ENCODE measurements at regions not wholly inside any gene's neighbourhood (a gene's known extent, or its start where the extent isn't known, plus 50 kb on each side); places are given as distances from the start of the nearest gene placed in this dataset.
A peak's percentile ranks its signal among the peaks of the same experiment; 100 is the strongest.
"Not testable (repeated sequence)": the region's sequence is repeated elsewhere in the genome, so short reads cannot be mapped to it uniquely, and the experiment has no call there.

DNA sequence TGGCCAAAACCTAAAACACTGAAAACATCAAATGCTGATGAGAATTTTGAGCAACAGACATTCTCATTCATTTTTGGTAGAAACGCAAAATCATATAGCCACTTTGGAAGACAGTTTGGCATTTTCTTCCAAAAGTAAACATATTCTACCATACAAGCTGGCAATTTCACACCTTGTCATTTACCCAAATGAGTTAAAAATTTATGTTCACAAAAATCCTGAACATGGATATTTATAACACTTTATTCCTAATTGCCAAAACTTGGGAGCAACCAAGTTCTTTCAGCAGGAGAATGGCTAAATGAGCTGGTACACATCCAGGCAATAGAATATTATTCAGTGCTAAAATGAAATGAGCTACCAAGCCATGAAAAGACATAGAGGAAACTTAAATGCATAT is 1270.1 kb upstream of the ACO1 start:
- FAIRE-seq: no peak

GRCh38 chr9:31119890-31120454 is 1264.5 kb upstream of the ACO1 start:
- FAIRE-seq: no peak

More for the DNA sequence above, 1270.1 kb upstream of the ACO1 start:
- DNase-seq (ENCODE audit: low spot score): no peak

GRCh38 chr9:31124389-31124788 is 1260.1 kb upstream of the ACO1 start:
- FAIRE-seq (no peak), DNase-seq (ENCODE audit: low spot score) (no peak)

More at GRCh38 chr9:31119890-31120454, 1264.5 kb upstream of the ACO1 start:
- peak; percentile 9 for DNase-seq (ENCODE audit: low spot score)

GRCh38 chr9:31135567-31135966 is 1248.9 kb upstream of the ACO1 start:
- FAIRE-seq (peak; percentile 48), DNase-seq (ENCODE audit: low spot score) (no peak)

- peak; percentile 10 for DNase-seq (ENCODE audit: low spot score)
- FAIRE-seq: no peak
Measured at GRCh38 chr9:31136524-31136923, 1247.9 kb upstream of the ACO1 start.

DNA sequence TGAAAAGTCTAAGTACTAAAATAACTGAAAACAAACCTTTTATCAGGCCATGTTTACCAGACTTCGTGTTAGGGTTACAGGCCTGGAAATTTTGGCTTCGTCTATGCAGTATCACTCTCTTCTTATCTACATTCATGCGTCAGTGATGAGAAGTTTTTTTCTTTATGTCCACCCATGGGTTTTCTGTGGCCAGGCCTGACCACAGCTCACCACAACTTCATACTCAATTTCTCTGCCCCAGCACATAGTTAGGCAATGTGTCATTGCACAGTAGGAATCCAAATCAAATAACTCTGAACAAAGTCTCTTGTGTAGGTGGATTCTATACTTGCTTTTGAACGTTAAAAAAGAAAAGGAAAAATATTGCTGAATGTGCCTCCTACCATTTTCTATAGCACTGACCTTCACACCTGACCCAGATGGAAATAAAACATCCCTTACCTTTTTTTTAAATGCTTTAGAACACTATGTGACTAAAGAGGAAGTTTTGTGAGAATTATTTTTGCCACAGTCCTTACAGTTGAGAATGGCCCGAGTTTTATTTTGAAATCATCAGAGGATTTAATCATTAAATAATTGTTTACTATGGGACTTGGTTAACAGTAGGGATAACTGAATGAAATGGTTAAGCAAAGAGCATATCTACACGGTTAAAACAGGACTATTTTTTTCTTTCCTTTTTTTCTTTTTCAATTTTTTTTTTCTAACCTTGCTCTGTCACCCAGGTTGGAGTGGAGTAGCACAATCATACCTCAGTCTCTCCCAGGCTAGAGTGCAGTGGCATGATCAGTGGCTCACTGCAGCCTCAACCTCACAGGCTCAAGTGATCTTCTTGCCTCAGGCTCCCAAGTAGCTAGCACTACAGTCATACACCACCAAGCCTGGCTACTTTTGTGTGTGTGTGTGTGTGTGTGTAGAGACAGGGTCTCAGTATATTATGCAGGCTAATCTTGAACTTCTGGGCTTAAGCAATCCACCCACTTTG is 1247.0 kb upstream of the ACO1 start:
- peak; percentile 95 for DNase-seq (ENCODE audit: low spot score)
- peak; percentile 99 for FAIRE-seq

DNA sequence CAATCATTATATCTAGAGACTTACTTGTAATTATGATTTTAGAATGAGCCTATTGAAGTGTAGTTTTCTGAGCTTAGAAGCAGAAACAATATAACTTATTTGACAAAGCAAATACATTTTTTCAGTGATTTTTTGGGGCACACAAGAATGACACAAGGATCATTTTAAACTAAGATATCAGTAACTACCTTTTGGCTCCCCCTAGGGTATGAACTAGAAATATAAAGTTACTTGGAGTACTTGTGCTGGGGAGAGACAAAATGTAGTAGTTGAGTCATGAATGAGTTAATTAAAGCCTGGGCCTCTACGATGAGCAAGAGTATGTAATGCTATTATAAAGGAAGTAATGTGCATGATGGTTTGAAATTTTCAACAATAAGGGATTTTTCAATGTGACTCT is 1244.1 kb upstream of the ACO1 start:
- DNase-seq (ENCODE audit: low spot score) (peak; percentile 34), FAIRE-seq (peak; percentile 66)

- DNase-seq (ENCODE audit: low spot score) (no peak), FAIRE-seq (no peak)
Measured at GRCh38 chr9:31142456-31142855, 1242.0 kb upstream of the ACO1 start.

GRCh38 chr9:31144614-31145013 is 1239.8 kb upstream of the ACO1 start:
- DNase-seq (ENCODE audit: low spot score) (no peak), FAIRE-seq (no peak)

DNA sequence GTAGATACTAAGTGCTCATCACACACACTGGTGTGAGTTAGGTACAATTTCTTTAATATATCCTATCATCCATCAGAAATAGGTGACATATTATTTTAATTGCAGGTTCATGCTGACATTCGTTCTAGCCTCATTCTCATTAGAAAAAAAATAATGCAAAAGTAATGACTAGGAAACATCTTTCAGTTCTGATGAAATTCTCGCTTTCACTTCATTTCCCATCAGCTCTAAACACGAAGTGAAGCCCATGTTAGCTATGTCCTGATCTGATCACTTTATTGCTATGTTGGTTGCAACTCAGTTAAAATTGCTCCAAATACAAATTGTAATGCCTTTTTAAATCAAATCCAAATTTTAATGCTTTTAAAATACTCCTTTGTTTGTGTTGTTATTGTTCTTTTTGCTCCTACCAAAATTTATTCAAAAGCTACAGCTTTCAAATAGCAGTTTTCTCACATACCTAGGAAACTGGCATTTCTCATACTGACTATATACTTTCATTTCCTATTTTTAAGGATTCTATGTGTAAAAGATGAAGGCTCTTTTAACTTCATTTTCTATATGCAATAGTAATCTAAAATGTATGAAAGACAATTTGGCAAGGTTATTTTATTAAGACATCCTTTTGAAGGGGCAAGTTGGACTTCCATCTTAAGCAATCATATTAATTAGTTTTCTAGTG is 1237.8 kb upstream of the ACO1 start:
- no peak for DNase-seq (ENCODE audit: low spot score)
- FAIRE-seq: no peak

GRCh38 chr9:31153250-31153840 is 1231.1 kb upstream of the ACO1 start:
- DNase-seq (ENCODE audit: low spot score) (no peak), FAIRE-seq (no peak)

DNA sequence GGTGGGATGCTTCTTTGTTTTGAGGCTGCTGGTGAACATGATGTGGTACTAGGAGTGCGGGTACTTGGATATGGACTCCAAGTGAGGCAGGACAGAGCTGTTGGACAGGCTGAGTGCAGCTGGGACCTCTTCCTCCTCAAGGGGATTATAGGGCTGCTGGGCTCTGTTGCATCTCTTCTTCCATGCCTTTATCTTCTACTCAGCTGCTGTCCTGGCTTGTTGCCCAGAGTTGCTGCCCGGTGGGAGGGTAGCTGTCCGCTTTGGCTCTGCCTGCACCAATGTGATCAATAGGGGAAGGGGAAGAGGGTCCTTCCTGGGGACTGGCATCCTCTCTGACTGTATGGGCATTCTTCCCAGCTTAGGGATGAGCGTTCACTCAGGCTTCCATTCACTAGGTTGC is 1217.9 kb upstream of the ACO1 start:
- DNase-seq (ENCODE audit: low spot score) (no peak), FAIRE-seq (no peak)

DNA sequence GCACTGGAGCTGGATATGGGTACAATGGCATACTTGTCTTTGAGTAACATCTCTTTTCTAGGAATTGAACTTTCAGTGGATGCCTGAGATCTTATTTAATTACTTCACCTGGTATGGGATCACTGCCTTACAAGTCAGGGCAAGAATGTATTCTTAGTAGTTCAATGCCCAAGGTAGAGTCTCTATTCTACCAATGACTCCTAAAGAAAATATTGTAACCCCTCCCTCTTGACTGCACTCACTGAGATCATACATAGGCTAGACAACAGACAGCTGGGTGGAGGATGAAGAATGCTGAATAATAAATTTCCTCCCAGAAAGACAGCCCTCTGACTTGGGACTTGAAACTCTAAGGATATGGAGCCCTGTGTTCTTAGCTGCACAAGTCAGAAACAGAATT is 1216.3 kb upstream of the ACO1 start:
- FAIRE-seq (no peak), DNase-seq (ENCODE audit: low spot score) (no peak)

- DNase-seq (ENCODE audit: low spot score) (no peak), FAIRE-seq (no peak)
Measured at GRCh38 chr9:31174681-31175080, 1209.8 kb upstream of the ACO1 start.

- no peak for FAIRE-seq
- no peak for DNase-seq (ENCODE audit: low spot score)
Measured at GRCh38 chr9:31183866-31184265, 1200.6 kb upstream of the ACO1 start.

GRCh38 chr9:31185831-31186230 is 1198.6 kb upstream of the ACO1 start:
- FAIRE-seq (no peak), DNase-seq (ENCODE audit: low spot score) (no peak)

- no peak for FAIRE-seq
Measured at GRCh38 chr9:31188496-31188895, 1195.9 kb upstream of the ACO1 start.

DNA sequence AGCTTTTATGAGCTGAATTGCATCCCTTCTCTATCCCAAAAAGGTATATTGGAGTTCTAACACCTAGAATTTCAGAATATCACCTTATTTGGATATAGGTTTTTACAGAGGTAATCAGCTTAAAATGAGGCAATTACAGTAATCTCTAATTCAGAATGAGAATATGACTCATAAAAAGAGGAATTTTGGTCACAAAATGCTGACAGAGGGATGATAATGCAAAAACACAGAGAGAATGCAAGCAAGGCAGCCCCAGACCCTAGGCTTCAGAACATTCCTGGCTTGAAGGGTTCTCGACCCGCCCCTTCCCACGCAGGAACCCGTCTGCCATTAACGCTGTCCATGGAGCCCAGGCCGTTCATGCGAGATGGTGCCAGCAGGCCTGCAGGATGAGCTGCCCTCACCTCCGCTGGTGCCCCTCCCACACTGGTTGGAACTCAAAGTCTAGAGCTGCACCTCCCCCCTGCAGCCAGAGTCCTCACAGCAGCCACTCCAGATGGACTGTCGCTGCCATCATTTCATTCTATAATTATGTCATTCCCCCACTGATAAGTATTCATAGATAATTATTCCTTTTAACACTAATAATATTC is 1173.4 kb upstream of the ACO1 start:
- FAIRE-seq (no peak), DNase-seq (ENCODE audit: low spot score) (no peak)

More at GRCh38 chr9:31188496-31188895, 1195.9 kb upstream of the ACO1 start:
- DNase-seq (ENCODE audit: low spot score): no peak

GRCh38 chr9:31229976-31230375 is 1154.5 kb upstream of the ACO1 start:
- FAIRE-seq; DNase-seq (ENCODE audit: low spot score): not testable (repeated sequence)

GRCh38 chr9:31232485-31232884 is 1152.0 kb upstream of the ACO1 start:
- FAIRE-seq (no peak), DNase-seq (ENCODE audit: low spot score) (no peak)

GRCh38 chr9:31236344-31236743 is 1148.1 kb upstream of the ACO1 start:
- FAIRE-seq (no peak), DNase-seq (ENCODE audit: low spot score) (no peak)

All from RCC 7860 (cell line).